Parathyroid adenoma (tissue), 2 donors: ENCODE measurements at regions not wholly inside any gene's neighbourhood (a gene's known extent, or its start where the extent isn't known, plus 50 kb on each side); places are given as distances from the start of the nearest gene placed in this dataset.

Source experiments
- H2AFZ ChIP-seq: fragments of 300-600 bp; sonication (generic); one replicate; pipeline ENCODE4 v1.7.0; 2017; ENCODE audit warnings: antibody characterized with exemption, mild to moderate bottlenecking
- H3K27ac ChIP-seq: fragments of 300-600 bp; sonication (generic); one replicate; pipeline ENCODE4 v1.7.0; 2017
- H3K27me3 ChIP-seq: fragments of 300-600 bp; sonication (generic); one replicate; pipeline ENCODE4 v1.7.0; 2017; ENCODE audit warnings: low read length; ENCODE audit not compliant: control insufficient read depth, insufficient read depth
- H3K36me3 ChIP-seq: fragments of 300-600 bp; sonication (generic); one replicate; pipeline ENCODE4 v1.7.0; 2017; ENCODE audit warnings: low read length; ENCODE audit not compliant: control insufficient read depth, insufficient read depth
- H3K4me1 ChIP-seq: fragments of 300-600 bp; sonication (generic); one replicate; pipeline ENCODE4 v1.7.0; 2017; ENCODE audit warnings: control low read depth
- H3K4me2 ChIP-seq: fragments of 300-600 bp; sonication (generic); one replicate; pipeline ENCODE4 v1.7.0; 2017; ENCODE audit warnings: low read length
- H3K4me3 ChIP-seq: fragments of 300-600 bp; sonication (generic); one replicate; pipeline ENCODE4 v1.7.0; 2017; ENCODE audit warnings: low read depth, low read length
- H3K79me2 ChIP-seq: fragments of 300-600 bp; sonication (generic); one replicate; pipeline ENCODE4 v1.7.0; 2017; ENCODE audit warnings: control low read depth
- H3K9ac ChIP-seq: fragments of 300-600 bp; sonication (generic); one replicate; pipeline ENCODE4 v1.7.0; 2017; ENCODE audit warnings: mild to moderate bottlenecking
- H3K9me3 ChIP-seq: fragments of 300-600 bp; sonication (generic); one replicate; pipeline ENCODE4 v1.7.0; 2017; ENCODE audit warnings: low read length; ENCODE audit not compliant: control insufficient read depth
- TF ChIP-seq, protein P1 (sequence below): fragments of 300-600 bp; sonication (generic); IDR thresholded peaks from one replicate; pipeline ENCODE4 v1.7.0; 2017; ENCODE audit warnings: antibody characterized with exemption, mild to moderate bottlenecking
- donor health status: primary hyperparathyroidism.

GRCh38 chr12:25337916-25338315 is 87.2 kb upstream of the KRAS start:
- no peak overlapping the region for H3K27ac ChIP-seq
- no peak overlapping the region for H3K4me2 ChIP-seq
- no peak overlapping the region for H3K4me3 ChIP-seq
- no peaks in the 10 kb centered on the region for H3K27me3 ChIP-seq
- H3K9me3 ChIP-seq, result no peaks in the 10 kb centered on the region
- no peak overlapping the region for H2AFZ ChIP-seq
- no peaks in the 10 kb centered on the region for H3K36me3 ChIP-seq
- H3K4me1 ChIP-seq, result no peaks in the 10 kb centered on the region
- H3K79me2 ChIP-seq, result no peaks in the 10 kb centered on the region
- H3K9ac ChIP-seq, result no peak overlapping the region
- TF ChIP-seq, protein P1, sequence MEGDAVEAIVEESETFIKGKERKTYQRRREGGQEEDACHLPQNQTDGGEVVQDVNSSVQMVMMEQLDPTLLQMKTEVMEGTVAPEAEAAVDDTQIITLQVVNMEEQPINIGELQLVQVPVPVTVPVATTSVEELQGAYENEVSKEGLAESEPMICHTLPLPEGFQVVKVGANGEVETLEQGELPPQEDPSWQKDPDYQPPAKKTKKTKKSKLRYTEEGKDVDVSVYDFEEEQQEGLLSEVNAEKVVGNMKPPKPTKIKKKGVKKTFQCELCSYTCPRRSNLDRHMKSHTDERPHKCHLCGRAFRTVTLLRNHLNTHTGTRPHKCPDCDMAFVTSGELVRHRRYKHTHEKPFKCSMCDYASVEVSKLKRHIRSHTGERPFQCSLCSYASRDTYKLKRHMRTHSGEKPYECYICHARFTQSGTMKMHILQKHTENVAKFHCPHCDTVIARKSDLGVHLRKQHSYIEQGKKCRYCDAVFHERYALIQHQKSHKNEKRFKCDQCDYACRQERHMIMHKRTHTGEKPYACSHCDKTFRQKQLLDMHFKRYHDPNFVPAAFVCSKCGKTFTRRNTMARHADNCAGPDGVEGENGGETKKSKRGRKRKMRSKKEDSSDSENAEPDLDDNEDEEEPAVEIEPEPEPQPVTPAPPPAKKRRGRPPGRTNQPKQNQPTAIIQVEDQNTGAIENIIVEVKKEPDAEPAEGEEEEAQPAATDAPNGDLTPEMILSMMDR, result no peak

- Histone ChIP-seq H3K79me2 (no peaks in the 10 kb centered on the region), H3K4me3 (no peak overlapping the region), H3K4me1 (no peaks in the 10 kb centered on the region), H3K27ac (no peak overlapping the region), H3K9ac (no peak overlapping the region), H2AFZ (no peak overlapping the region), H3K27me3 (no peaks in the 10 kb centered on the region), H3K4me2 (no peak overlapping the region), H3K36me3 (no peaks in the 10 kb centered on the region), H3K9me3 (no peaks in the 10 kb centered on the region)
- TF ChIP-seq, protein P1, result no peak
Measured at GRCh38 chr12:25332143-25332542, 81.4 kb upstream of the KRAS start.

DNA sequence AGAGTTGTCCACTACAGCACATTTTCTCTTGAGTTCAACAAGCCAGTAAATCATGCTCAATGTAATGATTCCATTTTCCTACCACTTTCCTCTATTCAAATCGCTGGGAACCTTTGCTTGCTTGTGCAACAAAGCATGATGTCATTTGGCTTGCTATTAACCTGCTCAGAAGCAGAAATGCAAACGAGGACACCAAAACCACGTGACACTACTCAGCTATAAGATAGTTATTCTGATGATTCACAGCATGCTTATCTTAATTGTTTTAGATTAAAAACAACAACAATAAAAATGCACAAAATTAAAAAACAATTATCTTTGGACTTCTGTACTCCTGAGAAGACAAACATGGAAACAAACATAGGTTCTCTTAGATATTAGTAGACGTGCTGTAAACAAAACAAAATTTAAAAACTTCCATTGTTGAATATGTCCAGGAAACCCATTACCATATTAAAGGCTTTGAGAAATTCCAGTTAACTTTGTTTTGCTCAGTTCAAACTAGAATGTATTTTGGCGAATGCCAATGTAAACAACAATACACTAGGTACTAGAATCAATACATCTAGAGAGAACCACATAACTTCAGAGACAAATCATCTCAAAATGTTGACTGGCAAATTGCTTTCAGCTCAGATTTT is 77.5 kb upstream of the KRAS start:
- H3K79me2 ChIP-seq, result no peaks in the 10 kb centered on the region
- TF ChIP-seq, protein P1, result no peak
- no peak overlapping the region for H2AFZ ChIP-seq
- no peaks in the 10 kb centered on the region for H3K27me3 ChIP-seq
- no peak overlapping the region for H3K4me2 ChIP-seq
- no peak overlapping the region for H3K9ac ChIP-seq
- H3K27ac ChIP-seq, result no peak overlapping the region
- no peak overlapping the region for H3K4me3 ChIP-seq
- no peaks in the 10 kb centered on the region for H3K4me1 ChIP-seq
- no peaks in the 10 kb centered on the region for H3K9me3 ChIP-seq
- H3K36me3 ChIP-seq, result no peaks in the 10 kb centered on the region

GRCh38 chr12:25327321-25327720 is 76.6 kb upstream of the KRAS start:
- Histone ChIP-seq H3K4me1 (no peaks in the 10 kb centered on the region), H3K4me2 (no peak overlapping the region), H3K9ac (no peak overlapping the region), H3K27me3 (no peaks in the 10 kb centered on the region), H3K79me2 (no peaks in the 10 kb centered on the region), H3K4me3 (no peak overlapping the region), H3K36me3 (no peaks in the 10 kb centered on the region), H2AFZ (no peak overlapping the region), H3K27ac (no peak overlapping the region), H3K9me3 (no peaks in the 10 kb centered on the region)
- TF ChIP-seq, protein P1, result no peak

- H3K27me3 ChIP-seq, result no peaks in the 10 kb centered on the region
- no peak overlapping the region for H3K4me2 ChIP-seq
- H3K36me3 ChIP-seq, result no peaks in the 10 kb centered on the region
- no peak overlapping the region for H3K4me3 ChIP-seq
- H3K27ac ChIP-seq, result no peak overlapping the region
- no peaks in the 10 kb centered on the region for H3K79me2 ChIP-seq
- no peak overlapping the region for H3K9ac ChIP-seq
- H3K9me3 ChIP-seq, result no peaks in the 10 kb centered on the region
- TF ChIP-seq, protein P1, result no peak
- no peaks in the 10 kb centered on the region for H3K4me1 ChIP-seq
- H2AFZ ChIP-seq, result no peak overlapping the region
Measured at GRCh38 chr12:25326326-25326725, 75.6 kb upstream of the KRAS start.
